ENCODE measurements at regions not wholly inside any gene's neighbourhood (a gene's known extent, or its start where the extent isn't known, plus 50 kb on each side); places are given as distances from the start of the nearest gene placed in this dataset.

GRCh38 chr10:120960725-120961124 is 109.6 kb downstream of the WDR11 start:
- no peak for DNase-seq

- DNase-seq: no peak
Observed at GRCh38 chr10:120961795-120962755, 110.9 kb downstream of the WDR11 start.

- DNase-seq: peak; percentile 72
Observed at GRCh38 chr10:120962756-120963593, 111.8 kb downstream of the WDR11 start.

- DNase-seq: no peak
Observed at GRCh38 chr10:120963594-120964220, 112.5 kb downstream of the WDR11 start.

GRCh38 chr10:120966657-120967045 is 115.5 kb downstream of the WDR11 start:
- no peak for DNase-seq

- DNase-seq: no peak
Observed at GRCh38 chr10:120969219-120969645, 118.1 kb downstream of the WDR11 start.

GRCh38 chr10:120970595-120971529 is 119.7 kb downstream of the WDR11 start:
- DNase-seq: no peak

GRCh38 chr10:120971671-120972070 is 120.5 kb downstream of the WDR11 start:
- no peak for DNase-seq

- no peak for DNase-seq
Observed at GRCh38 chr10:120972259-120972658, 121.1 kb downstream of the WDR11 start.

GRCh38 chr10:120975072-120975867 is 124.1 kb downstream of the WDR11 start:
- DNase-seq: no peak

GRCh38 chr10:120975868-120976225 is 124.7 kb downstream of the WDR11 start:
- no peak for DNase-seq

- DNase-seq: no peak
Observed at GRCh38 chr10:120977897-120978296, 126.7 kb downstream of the WDR11 start.

- DNase-seq: no peak
Observed at GRCh38 chr10:120978589-120979252, 127.6 kb downstream of the WDR11 start.

- peak; percentile 85 for DNase-seq
Observed at GRCh38 chr10:120979435-120980278, 128.5 kb downstream of the WDR11 start.

- no peak for DNase-seq
Observed at GRCh38 chr10:120980279-120981255, 129.4 kb downstream of the WDR11 start.

- no peak for DNase-seq
Observed at GRCh38 chr10:120981601-120982391, 130.6 kb downstream of the WDR11 start.

GRCh38 chr10:120982507-120982906 is 131.3 kb downstream of the WDR11 start:
- no peak for DNase-seq

- no peak for DNase-seq
Observed at GRCh38 chr10:120983721-120984120, 132.6 kb downstream of the WDR11 start.

Measured in NCI-H510A (cell line).